H9 (cell line): ENCODE measurements at regions not wholly inside any gene's neighbourhood (a gene's known extent, or its start where the extent isn't known, plus 50 kb on each side); places are given as distances from the start of the nearest gene placed in this dataset.

Source experiments
- DNase-seq: peaks from one replicate; pipeline ENCODE4 v3.0.0-alpha.2; 2017
- H2AFZ ChIP-seq: one replicate; pipeline ENCODE4 v1.6.1; 2013; ENCODE audit warnings: mild to moderate bottlenecking, low read length, control low read depth, moderate library complexity
- H2AK5ac ChIP-seq: 2 replicates; pipeline ENCODE4 v1.6.1; 2013; ENCODE audit warnings: low read length, control low read depth, mixed read lengths; ENCODE audit not compliant: insufficient read length
- H2BK120ac ChIP-seq: one replicate; pipeline ENCODE4 v1.6.1; 2013; ENCODE audit warnings: low read depth, mild to moderate bottlenecking, low read length, control low read depth, inconsistent platforms; ENCODE audit not compliant: poor library complexity, severe bottlenecking
- H2BK12ac ChIP-seq: 2 replicates; pipeline ENCODE4 v1.6.1; 2013; ENCODE audit warnings: low read length, control low read depth, mixed read lengths, low read depth; ENCODE audit not compliant: insufficient read length
- H2BK15ac ChIP-seq: 2 replicates; pipeline ENCODE4 v1.6.1; 2013; ENCODE audit warnings: low read depth, low read length, control low read depth
- H2BK20ac ChIP-seq: one replicate; pipeline ENCODE4 v1.6.1; 2013; ENCODE audit warnings: low read depth, mild to moderate bottlenecking, low read length, control low read depth, inconsistent platforms; ENCODE audit not compliant: poor library complexity, severe bottlenecking
- H2BK5ac ChIP-seq: 2 replicates; pipeline ENCODE4 v1.6.1; 2013; ENCODE audit warnings: low read length, control low read depth, mixed read lengths; ENCODE audit not compliant: insufficient read length
- H3K14ac ChIP-seq: 2 replicates; pipeline ENCODE4 v1.6.1; 2013; ENCODE audit warnings: low read length, control low read depth; ENCODE audit not compliant: insufficient read depth
- H3K18ac ChIP-seq: 2 replicates; pipeline ENCODE4 v1.6.1; 2013; ENCODE audit warnings: low read depth, mild to moderate bottlenecking, mixed read lengths, low read length, control low read depth; ENCODE audit not compliant: insufficient read length
- H3K23ac ChIP-seq: 2 replicates; pipeline ENCODE4 v1.6.1; 2013; ENCODE audit warnings: low read length, control low read depth, mixed read lengths, low read depth; ENCODE audit not compliant: insufficient read length
- H3K23me2 ChIP-seq: 2 replicates; pipeline ENCODE4 v1.6.1; 2013; ENCODE audit warnings: low read depth, mild to moderate bottlenecking, mixed read lengths, low read length, control low read depth; ENCODE audit not compliant: insufficient read length, poor library complexity, severe bottlenecking
- H3K27ac ChIP-seq: 2 replicates; pipeline ENCODE4 v1.5.1; 2013; ENCODE audit warnings: low read length, control low read depth, mixed read lengths, low read depth; ENCODE audit not compliant: insufficient read length
- H3K27me3 ChIP-seq: 2 replicates; pipeline ENCODE4 v1.6.1; 2013; ENCODE audit warnings: low read length, control low read depth, inconsistent platforms; ENCODE audit not compliant: insufficient read depth
- H3K4ac ChIP-seq: 2 replicates; pipeline ENCODE4 v1.6.1; 2013; ENCODE audit warnings: low read depth, mild to moderate bottlenecking, control low read depth, inconsistent platforms, low read length, moderate library complexity
- H3K4me1 ChIP-seq: 2 replicates; pipeline ENCODE4 v1.6.1; 2013; ENCODE audit warnings: low read length, control low read depth, inconsistent platforms; ENCODE audit not compliant: insufficient read depth
- H3K4me2 ChIP-seq: 2 replicates; pipeline ENCODE4 v1.6.1; 2013; ENCODE audit warnings: low read length, control low read depth, mixed read lengths; ENCODE audit not compliant: insufficient read length, insufficient read depth
- H3K56ac ChIP-seq: 2 replicates; pipeline ENCODE4 v1.6.1; 2013; ENCODE audit warnings: low read depth, mild to moderate bottlenecking, mixed read lengths, low read length, control low read depth; ENCODE audit not compliant: insufficient read length
- H3K79me1 ChIP-seq: 2 replicates; pipeline ENCODE4 v1.6.1; 2013; ENCODE audit warnings: low read depth, mild to moderate bottlenecking, moderate library complexity, low read length, control low read depth, inconsistent platforms; ENCODE audit not compliant: insufficient read depth, poor library complexity, severe bottlenecking
- H3K79me2 ChIP-seq: 2 replicates; pipeline ENCODE4 v1.6.1; 2013; ENCODE audit warnings: low read length, control low read depth, inconsistent platforms; ENCODE audit not compliant: insufficient read depth
- H3K9ac ChIP-seq: 2 replicates; pipeline ENCODE4 v1.6.1; 2013; ENCODE audit warnings: low read length, control low read depth, mixed read lengths; ENCODE audit not compliant: insufficient read length; ENCODE audit errors: extremely low read depth
- H3K9me3 ChIP-seq: one replicate; pipeline ENCODE4 v1.6.1; 2013; ENCODE audit warnings: low read depth, low read length, inconsistent platforms; ENCODE audit not compliant: control insufficient read depth
- H3T11ph ChIP-seq: one replicate; pipeline ENCODE4 v1.6.1; 2013; ENCODE audit warnings: mild to moderate bottlenecking, low read length, control low read depth, inconsistent platforms
- H4K20me1 ChIP-seq: one replicate; pipeline ENCODE4 v1.6.1; 2013; ENCODE audit not compliant: control insufficient read depth, insufficient read length, insufficient read depth
- H4K5ac ChIP-seq: 2 replicates; pipeline ENCODE4 v1.6.1; 2013; ENCODE audit warnings: low read depth, mild to moderate bottlenecking, mixed read lengths, low read length, control low read depth; ENCODE audit not compliant: insufficient read length
- H4K8ac ChIP-seq: replicated peaks from 2 replicates; pipeline ENCODE4 v1.6.1; 2013; ENCODE audit warnings: low read length, control low read depth, mixed read lengths, low read depth; ENCODE audit not compliant: insufficient read length
- H4K91ac ChIP-seq: 2 replicates; pipeline ENCODE4 v1.6.1; 2013; ENCODE audit warnings: low read depth, mild to moderate bottlenecking, moderate library complexity, mixed read lengths, low read length, control low read depth; ENCODE audit not compliant: insufficient read length
- H3K27ac Mint-ChIP-seq, 3 experiments: 2 replicates in 2 of 3; 3 replicates in 1 of 3; pipeline ENCODE4 v1.8.0; 2020 to 2021; ENCODE audit warnings: mixed read lengths in 3 of 3, mild to moderate bottlenecking in 1 of 3, moderate library complexity in 1 of 3
- H3K27me3 Mint-ChIP-seq: 2 replicates; pipeline ENCODE4 v1.8.0; 2021; ENCODE audit warnings: low read depth, mild to moderate bottlenecking, moderate library complexity, mixed read lengths
- H3K36me3 Mint-ChIP-seq, 3 experiments: 2 replicates in 2 of 3; 3 replicates in 1 of 3; pipeline ENCODE4 v1.8.0; 2020 to 2021; ENCODE audit warnings: low read depth in 3 of 3, mixed read lengths in 3 of 3; ENCODE audit not compliant: insufficient read depth in 1 of 3
- H3K4me1 Mint-ChIP-seq, 2 experiments: 2 replicates each; pipeline ENCODE4 v1.8.0; 2020; ENCODE audit warnings: mixed read lengths in 2 of 2
- H3K4me3 Mint-ChIP-seq, 2 experiments: 2 replicates in 1 of 2; 3 replicates in 1 of 2; pipeline ENCODE4 v1.8.0; 2020 to 2021; ENCODE audit warnings: mild to moderate bottlenecking in 2 of 2, mixed read lengths in 2 of 2, moderate library complexity in 1 of 2
- H3K9me3 Mint-ChIP-seq, 2 experiments: 2 replicates in 1 of 2; 3 replicates in 1 of 2; pipeline ENCODE4 v1.8.0; 2020; ENCODE audit warnings: mild to moderate bottlenecking in 2 of 2, mixed read lengths in 2 of 2, moderate library complexity in 1 of 2
- CTCF ChIP-seq: fragments of 200-600 bp; sonication (generic); conservative IDR thresholded peaks from 3 replicates; pipeline ENCODE4 v1.8.0; 2021; ENCODE audit warnings: antibody characterized with exemption, mild to moderate bottlenecking
- WGBS: extraction: QIAGEN DNeasy Blood & Tissue Kit; methylation state at CpG from one replicate; pipeline ENCODE4 v1.1.7; 2013; ENCODE audit warnings: missing lambda C conversion rate, low lambda C conversion rate, mixed read lengths; ENCODE audit not compliant: insufficient read length; ENCODE audit errors: extremely low coverage; 5-methylcytosine and 5-hydroxymethylcytosine counted together

DNA sequence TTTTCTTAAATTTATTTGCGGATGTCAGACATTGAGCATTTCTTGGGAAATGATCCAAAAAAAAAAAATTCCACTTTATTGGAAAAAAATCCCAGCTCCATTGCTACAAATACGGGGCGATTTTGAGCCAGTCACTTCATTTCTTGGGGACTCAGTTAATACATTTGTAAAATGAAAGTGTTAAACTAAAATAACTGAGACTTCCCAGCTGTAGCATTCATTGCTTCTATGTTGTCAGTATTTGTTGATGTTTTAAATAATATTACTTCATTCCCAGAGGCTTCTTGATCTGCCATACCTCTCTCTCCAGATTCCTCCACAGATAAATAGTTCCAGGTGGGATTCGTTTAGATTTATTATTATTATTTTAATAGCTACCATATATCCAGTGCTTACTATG lies 77.1 kb upstream of the HS3ST3A1 start:
- Histone ChIP-seq H4K5ac (no peak overlapping the region), H3K27me3 (no peaks in the 10 kb centered on the region), H3K4me1 (no peaks in the 10 kb centered on the region), H3K4ac (no peak overlapping the region), H3K79me1 (no peaks in the 10 kb centered on the region), H3K18ac (no peak overlapping the region), H2BK15ac (no peak overlapping the region), H3K23ac (no peak overlapping the region), H2BK5ac (no peak overlapping the region), H3K14ac (no peak overlapping the region), H3K56ac (no peak overlapping the region), H3K79me2 (no peaks in the 10 kb centered on the region), H2BK12ac (no peak overlapping the region), H3K9ac (no peak overlapping the region), H2BK20ac (no peak overlapping the region), H3K23me2 (no peaks in the 10 kb centered on the region), H2AK5ac (no peak overlapping the region), H4K91ac (no peak overlapping the region), H2BK120ac (no peak overlapping the region), H3K4me2 (no peak overlapping the region), H3K9me3 (no peaks in the 10 kb centered on the region), H2AFZ (no peak overlapping the region), H4K8ac (no peak overlapping the region), H3T11ph (no peak overlapping the region), H3K27ac (no peak overlapping the region), H4K20me1 (no peaks in the 10 kb centered on the region)
- Mint-ChIP-seq H3K27ac (no peak overlapping the region), H3K36me3 (no peaks in the 10 kb centered on the region), H3K27me3 (no peaks in the 10 kb centered on the region), H3K9me3 (peaks cover 0 to 2% of the 10 kb centered on the region in 2 experiments; a peak in 1 of 5 replicates), H3K4me1 (no peaks in the 10 kb centered on the region), H3K4me3 (no peak overlapping the region)
- no peak for TF ChIP-seq CTCF
- no CpG with 5 or more reads among the region's 4 CpGs for WGBS
- no peak for DNase-seq
